ENCODE measurements at regions not wholly inside any gene's neighbourhood (a gene's known extent, or its start where the extent isn't known, plus 50 kb on each side); places are given as distances from the start of the nearest gene placed in this dataset.
"Not testable (repeated sequence)": the region's sequence is repeated elsewhere in the genome, so short reads cannot be mapped to it uniquely, and the experiment has no call there.

GRCh38 chr4:153929675-153930074, 140.8 kb upstream of the SFRP2 start:
- DNase-seq = no peak

- no peak for DNase-seq
These were observed 138.6 kb upstream of the SFRP2 start for GRCh38 chr4:153927451-153927850.

- DNase-seq = no peak
These were observed 133.3 kb upstream of the SFRP2 start for GRCh38 chr4:153922148-153922547.

- no peak for DNase-seq
These were observed 130.8 kb upstream of the SFRP2 start for GRCh38 chr4:153919667-153920066.

- peak; percentile 77 for DNase-seq
These were observed 127.4 kb upstream of the SFRP2 start for GRCh38 chr4:153916273-153916755.

- DNase-seq = no peak
These were observed 123.4 kb upstream of the SFRP2 start for GRCh38 chr4:153912301-153912700.

- DNase-seq = no peak
These were observed 120.8 kb upstream of the SFRP2 start for GRCh38 chr4:153909672-153910071.

GRCh38 chr4:153906231-153906630, 117.3 kb upstream of the SFRP2 start:
- DNase-seq = no peak

- DNase-seq = no peak
These were observed 116.3 kb upstream of the SFRP2 start for GRCh38 chr4:153905231-153905630.

GRCh38 chr4:153904011-153904410, 115.1 kb upstream of the SFRP2 start:
- DNase-seq = no peak

GRCh38 chr4:153901220-153901619, 112.3 kb upstream of the SFRP2 start:
- no peak for DNase-seq

GRCh38 chr4:153900426-153900825, 111.5 kb upstream of the SFRP2 start:
- no peak for DNase-seq

GRCh38 chr4:153890761-153891160, 101.9 kb upstream of the SFRP2 start:
- DNase-seq = no peak

- DNase-seq = no peak
These were observed 98.3 kb upstream of the SFRP2 start for GRCh38 chr4:153887217-153887616.

- DNase-seq = no peak
These were observed 95.4 kb upstream of the SFRP2 start for GRCh38 chr4:153884325-153884724.

- DNase-seq = no peak
These were observed 92.1 kb upstream of the SFRP2 start for GRCh38 chr4:153880983-153881382.

- DNase-seq = no peak
These were observed 89.0 kb upstream of the SFRP2 start for GRCh38 chr4:153877898-153878297.

- no peak for DNase-seq
These were observed 84.9 kb upstream of the SFRP2 start for GRCh38 chr4:153873741-153874140.

- not testable (repeated sequence) for DNase-seq
These were observed 77.9 kb upstream of the SFRP2 start for GRCh38 chr4:153866766-153867165.

- no peak for DNase-seq
These were observed 63.6 kb upstream of the SFRP2 start for GRCh38 chr4:153852501-153852900.

GRCh38 chr4:153850533-153851280, 61.8 kb upstream of the SFRP2 start:
- no peak for DNase-seq

GRCh38 chr4:153844144-153844543, 55.3 kb upstream of the SFRP2 start:
- DNase-seq = no peak

All from activated CD4-positive, alpha-beta T cell treated with anti-CD3 and anti-CD28 coated beads, Interleukin-2, amount 50 U/mL, for 16 hours (primary cell).